ENCODE measurements at regions not wholly inside any gene's neighbourhood (a gene's known extent, or its start where the extent isn't known, plus 50 kb on each side); places are given as distances from the start of the nearest gene placed in this dataset.

DNA sequence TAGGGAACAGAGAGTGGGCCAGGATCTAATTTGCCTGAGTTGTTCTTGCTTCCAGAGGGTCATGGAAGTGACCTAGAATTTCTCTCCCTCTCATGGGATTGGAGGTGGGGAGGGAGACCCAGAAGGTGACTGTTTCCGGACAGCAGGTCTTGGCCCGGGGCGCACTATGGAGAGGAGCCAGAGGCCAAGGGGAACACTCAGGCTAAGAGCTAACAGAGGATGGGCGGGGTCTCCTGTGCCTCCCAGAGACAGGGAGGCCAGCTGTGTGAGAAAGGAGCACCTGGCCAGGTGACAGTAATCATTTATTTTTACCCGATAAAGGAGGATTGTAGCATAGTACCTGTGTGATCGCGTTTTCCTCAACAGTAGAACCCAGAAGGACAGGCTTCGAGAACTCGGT, 50.9 kb upstream of the ANKH start:
- no peaks in the 10 kb centered on the region for H3K27me3 ChIP-seq
- peaks cover 0 to 8% (median 4%) of the 10 kb centered on the region in 3 donors for H3K4me1 ChIP-seq
- no peak overlapping the region for H3K4me3 ChIP-seq
- no peak for DNase-seq
- WGBS, 2 donors, result 92 to 95% methylated on average over 7 to 8 of the region's 9 CpGs
- no peaks in the 10 kb centered on the region for H3K9me3 ChIP-seq
- H3K36me3 ChIP-seq, result no peaks in the 10 kb centered on the region
- H3K27ac ChIP-seq, result no peak overlapping the region
- TF ChIP-seq, protein P1, sequence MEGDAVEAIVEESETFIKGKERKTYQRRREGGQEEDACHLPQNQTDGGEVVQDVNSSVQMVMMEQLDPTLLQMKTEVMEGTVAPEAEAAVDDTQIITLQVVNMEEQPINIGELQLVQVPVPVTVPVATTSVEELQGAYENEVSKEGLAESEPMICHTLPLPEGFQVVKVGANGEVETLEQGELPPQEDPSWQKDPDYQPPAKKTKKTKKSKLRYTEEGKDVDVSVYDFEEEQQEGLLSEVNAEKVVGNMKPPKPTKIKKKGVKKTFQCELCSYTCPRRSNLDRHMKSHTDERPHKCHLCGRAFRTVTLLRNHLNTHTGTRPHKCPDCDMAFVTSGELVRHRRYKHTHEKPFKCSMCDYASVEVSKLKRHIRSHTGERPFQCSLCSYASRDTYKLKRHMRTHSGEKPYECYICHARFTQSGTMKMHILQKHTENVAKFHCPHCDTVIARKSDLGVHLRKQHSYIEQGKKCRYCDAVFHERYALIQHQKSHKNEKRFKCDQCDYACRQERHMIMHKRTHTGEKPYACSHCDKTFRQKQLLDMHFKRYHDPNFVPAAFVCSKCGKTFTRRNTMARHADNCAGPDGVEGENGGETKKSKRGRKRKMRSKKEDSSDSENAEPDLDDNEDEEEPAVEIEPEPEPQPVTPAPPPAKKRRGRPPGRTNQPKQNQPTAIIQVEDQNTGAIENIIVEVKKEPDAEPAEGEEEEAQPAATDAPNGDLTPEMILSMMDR (IDR thresholded peaks at IDR 0.05), result no peak
- no peak for TF ChIP-seq POLR2A (IDR thresholded peaks at IDR 0.05)
- intact Hi-C loops (cut with DNase I), result no loop called here

Small RNA genes lying in the stretch of these regions (small RNA-seq; reads per million reads assigned to genes)
- 0 reads per million in 4 donors for gene RF00096

Data from esophagus squamous epithelium (tissue), 5 donors.